ENCODE measurements at regions not wholly inside any gene's neighbourhood (a gene's known extent, or its start where the extent isn't known, plus 50 kb on each side); places are given as distances from the start of the nearest gene placed in this dataset.

DNA sequence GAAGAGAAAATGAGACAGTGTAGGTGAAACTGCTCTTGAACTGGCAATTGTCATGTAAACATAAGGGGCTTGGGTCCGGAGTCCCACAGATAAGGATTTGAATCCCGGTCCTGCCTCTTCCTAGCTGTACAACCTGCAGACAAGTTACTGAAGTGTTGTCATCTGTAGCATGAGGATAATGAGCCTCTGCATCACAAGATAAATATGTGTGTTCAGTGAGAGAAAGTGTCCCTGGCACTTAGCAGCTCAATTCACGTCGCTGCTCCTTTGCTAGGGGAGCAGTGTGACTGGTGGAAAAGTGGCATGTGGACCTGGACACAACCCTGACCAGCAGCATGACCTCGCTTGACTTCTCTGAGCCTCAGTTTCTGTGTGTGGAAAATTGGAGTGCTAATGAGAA is 73.7 kb upstream of the NECTIN1 start:
- Histone ChIP-seq H3K27me3 (ENCODE audit: control insufficient read depth, insufficient read depth, low read length) (peaks cover 54% of the 10 kb centered on the region), H3K27ac (ENCODE audit: low read depth, low read length) (no peak overlapping the region), H3K9me3 (ENCODE audit: control insufficient read depth, insufficient read depth, low read depth, low read length) (no peaks in the 10 kb centered on the region), H3K4me3 (ENCODE audit: low read depth, low read length) (no peak overlapping the region), H3K4me1 (ENCODE audit: control insufficient read depth, insufficient read depth, low read length) (peaks cover 5% of the 10 kb centered on the region), H3K36me3 (ENCODE audit: control insufficient read depth, insufficient read depth, low read length) (no peaks in the 10 kb centered on the region), H3K9ac (ENCODE audit: low read length) (no peak overlapping the region)

- no peaks in the 10 kb centered on the region for H3K9me3 ChIP-seq (ENCODE audit: control insufficient read depth, insufficient read depth, low read depth, low read length)
- no peaks in the 10 kb centered on the region for H3K36me3 ChIP-seq (ENCODE audit: control insufficient read depth, insufficient read depth, low read length)
- H3K27ac ChIP-seq (ENCODE audit: low read depth, low read length): no peak overlapping the region
- no peak overlapping the region for H3K4me3 ChIP-seq (ENCODE audit: low read depth, low read length)
- H3K4me1 ChIP-seq (ENCODE audit: control insufficient read depth, insufficient read depth, low read length): peaks cover 25% of the 10 kb centered on the region
- no peak overlapping the region for H3K9ac ChIP-seq (ENCODE audit: low read length)
- H3K27me3 ChIP-seq (ENCODE audit: control insufficient read depth, insufficient read depth, low read length): peaks cover 74% of the 10 kb centered on the region
These were observed 71.6 kb upstream of the NECTIN1 start for GRCh38 chr11:119800619-119801018.

- no peak overlapping the region for H3K27ac ChIP-seq (ENCODE audit: low read depth, low read length)
- no peaks in the 10 kb centered on the region for H3K9me3 ChIP-seq (ENCODE audit: control insufficient read depth, insufficient read depth, low read depth, low read length)
- H3K9ac ChIP-seq (ENCODE audit: low read length): no peak overlapping the region
- H3K36me3 ChIP-seq (ENCODE audit: control insufficient read depth, insufficient read depth, low read length): no peaks in the 10 kb centered on the region
- peaks cover 79% of the 10 kb centered on the region for H3K27me3 ChIP-seq (ENCODE audit: control insufficient read depth, insufficient read depth, low read length)
- H3K4me1 ChIP-seq (ENCODE audit: control insufficient read depth, insufficient read depth, low read length): peaks cover 30% of the 10 kb centered on the region
- H3K4me3 ChIP-seq (ENCODE audit: low read depth, low read length): no peak overlapping the region
These were observed 71.2 kb upstream of the NECTIN1 start for GRCh38 chr11:119800171-119800570.

DNA sequence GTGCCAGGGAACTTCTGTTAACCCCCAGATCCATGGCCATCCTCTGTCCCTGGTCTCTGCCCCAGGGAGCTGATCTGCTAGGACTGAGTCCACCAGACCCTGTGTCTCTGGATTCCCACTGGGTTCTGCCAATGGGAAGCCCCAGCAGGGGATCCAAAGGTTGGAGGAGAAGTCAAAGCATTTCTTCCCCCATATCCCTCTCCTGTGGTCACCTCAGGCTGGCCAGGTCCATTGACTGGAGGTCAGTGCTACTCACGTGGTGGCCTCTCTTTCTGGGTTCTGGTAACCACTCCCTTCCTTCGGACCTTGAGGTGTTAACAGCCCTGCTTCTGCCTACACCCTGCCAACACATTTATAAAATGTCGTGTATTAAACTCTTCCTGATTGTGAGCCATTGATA is 69.7 kb upstream of the NECTIN1 start:
- Histone ChIP-seq H3K27me3 (ENCODE audit: control insufficient read depth, insufficient read depth, low read length) (peaks cover 94% of the 10 kb centered on the region), H3K27ac (ENCODE audit: low read depth, low read length) (no peak overlapping the region), H3K4me1 (ENCODE audit: control insufficient read depth, insufficient read depth, low read length) (peaks cover 45% of the 10 kb centered on the region), H3K9ac (ENCODE audit: low read length) (no peak overlapping the region), H3K9me3 (ENCODE audit: control insufficient read depth, insufficient read depth, low read depth, low read length) (no peaks in the 10 kb centered on the region), H3K36me3 (ENCODE audit: control insufficient read depth, insufficient read depth, low read length) (no peaks in the 10 kb centered on the region), H3K4me3 (ENCODE audit: low read depth, low read length) (no peak overlapping the region)

DNA sequence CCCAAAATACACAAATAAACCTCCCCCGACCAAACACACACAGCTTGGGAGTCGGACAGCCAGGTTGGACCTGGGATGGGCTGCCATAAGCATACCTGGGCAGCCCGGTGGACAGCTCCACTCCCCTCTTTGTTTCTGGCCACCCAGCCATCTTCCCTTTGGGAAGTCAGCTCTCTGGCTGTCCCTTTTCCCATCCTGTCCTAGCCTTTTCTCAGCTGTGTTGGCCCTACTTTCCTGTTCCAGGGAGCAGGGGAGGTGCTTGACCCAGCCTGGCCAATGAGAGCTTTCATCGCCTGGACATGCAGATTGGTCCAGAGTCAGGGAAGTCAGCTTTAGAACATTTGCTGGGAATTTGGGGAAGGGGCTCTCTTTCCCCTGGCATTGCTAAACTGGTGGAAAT is 68.7 kb upstream of the NECTIN1 start:
- peaks cover 50% of the 10 kb centered on the region for H3K4me1 ChIP-seq (ENCODE audit: control insufficient read depth, insufficient read depth, low read length)
- H3K27ac ChIP-seq (ENCODE audit: low read depth, low read length): no peak overlapping the region
- no peak overlapping the region for H3K9ac ChIP-seq (ENCODE audit: low read length)
- no peaks in the 10 kb centered on the region for H3K9me3 ChIP-seq (ENCODE audit: control insufficient read depth, insufficient read depth, low read depth, low read length)
- peaks cover 94% of the 10 kb centered on the region for H3K27me3 ChIP-seq (ENCODE audit: control insufficient read depth, insufficient read depth, low read length)
- no peak overlapping the region for H3K4me3 ChIP-seq (ENCODE audit: low read depth, low read length)
- no peaks in the 10 kb centered on the region for H3K36me3 ChIP-seq (ENCODE audit: control insufficient read depth, insufficient read depth, low read length)

DNA sequence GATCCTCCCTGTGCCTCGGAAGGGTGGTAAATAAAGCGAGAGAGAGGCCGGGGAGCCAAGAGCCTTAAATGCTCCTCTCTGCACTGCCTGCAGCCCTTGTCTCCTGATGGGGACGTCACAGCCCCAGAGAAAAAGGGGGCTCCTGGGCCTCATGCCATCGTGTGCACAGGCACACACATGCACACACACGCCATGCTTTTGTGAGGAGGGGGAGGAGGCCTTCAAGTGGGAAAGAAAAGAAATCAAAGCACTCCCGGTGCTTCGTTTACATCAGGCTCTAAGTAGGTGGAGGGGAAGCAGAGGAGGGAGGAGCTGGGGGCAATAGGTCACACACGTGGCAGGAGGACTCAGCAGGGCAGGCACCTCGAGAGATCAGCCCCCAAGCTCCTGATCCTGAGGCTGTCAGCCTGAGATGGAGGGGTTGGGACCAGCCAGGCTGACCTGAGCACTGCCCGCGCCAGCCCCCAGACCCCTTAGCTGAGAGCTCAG is 68.2 kb upstream of the NECTIN1 start:
- Histone ChIP-seq H3K9me3 (ENCODE audit: control insufficient read depth, insufficient read depth, low read depth, low read length) (no peaks in the 10 kb centered on the region), H3K27me3 (ENCODE audit: control insufficient read depth, insufficient read depth, low read length) (peaks cover 92% of the 10 kb centered on the region), H3K4me1 (ENCODE audit: control insufficient read depth, insufficient read depth, low read length) (peaks cover 50% of the 10 kb centered on the region), H3K9ac (ENCODE audit: low read length) (no peak overlapping the region), H3K4me3 (ENCODE audit: low read depth, low read length) (no peak overlapping the region), H3K27ac (ENCODE audit: low read depth, low read length) (no peak overlapping the region), H3K36me3 (ENCODE audit: control insufficient read depth, insufficient read depth, low read length) (no peaks in the 10 kb centered on the region)

DNA sequence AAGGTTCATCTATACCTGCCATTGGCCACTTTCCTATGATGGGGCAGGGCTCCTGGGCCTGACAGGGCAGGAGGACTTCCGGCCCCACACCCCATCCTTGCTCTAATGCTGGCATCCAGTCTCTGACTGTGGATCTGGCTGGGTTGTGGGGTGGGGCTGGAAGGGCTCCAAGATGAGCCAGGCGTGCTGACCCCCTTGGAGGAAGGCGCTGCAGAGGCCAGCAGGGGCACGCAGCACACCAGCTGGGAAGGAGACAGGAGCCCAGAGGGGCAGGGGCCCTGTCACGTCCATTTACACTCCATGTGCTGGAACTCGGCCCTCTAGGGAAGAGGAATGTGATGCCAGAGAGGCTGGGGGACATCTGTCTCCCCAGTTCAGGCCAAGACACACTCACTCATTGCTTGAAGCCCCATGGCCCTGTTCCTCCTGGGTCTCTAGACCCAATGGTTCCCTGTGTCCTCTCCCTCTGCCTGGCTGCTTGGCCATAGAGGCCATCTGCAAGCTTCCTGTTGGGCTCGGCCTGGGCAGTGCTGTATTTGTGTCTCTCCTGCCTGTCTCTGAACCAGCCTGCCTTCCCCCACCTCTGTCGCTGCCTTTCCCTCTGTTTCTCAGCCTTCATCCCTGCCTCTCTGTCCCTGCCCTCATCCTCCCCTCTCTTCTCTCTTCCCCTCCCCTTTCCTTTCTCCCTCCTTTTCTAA is 67.5 kb upstream of the NECTIN1 start:
- Histone ChIP-seq H3K9ac (ENCODE audit: low read length) (no peak overlapping the region), H3K27ac (ENCODE audit: low read depth, low read length) (no peak overlapping the region), H3K4me3 (ENCODE audit: low read depth, low read length) (no peak overlapping the region), H3K4me1 (ENCODE audit: control insufficient read depth, insufficient read depth, low read length) (peaks cover 56% of the 10 kb centered on the region), H3K27me3 (ENCODE audit: control insufficient read depth, insufficient read depth, low read length) (peaks cover 95% of the 10 kb centered on the region), H3K36me3 (ENCODE audit: control insufficient read depth, insufficient read depth, low read length) (no peaks in the 10 kb centered on the region), H3K9me3 (ENCODE audit: control insufficient read depth, insufficient read depth, low read depth, low read length) (no peaks in the 10 kb centered on the region)

DNA sequence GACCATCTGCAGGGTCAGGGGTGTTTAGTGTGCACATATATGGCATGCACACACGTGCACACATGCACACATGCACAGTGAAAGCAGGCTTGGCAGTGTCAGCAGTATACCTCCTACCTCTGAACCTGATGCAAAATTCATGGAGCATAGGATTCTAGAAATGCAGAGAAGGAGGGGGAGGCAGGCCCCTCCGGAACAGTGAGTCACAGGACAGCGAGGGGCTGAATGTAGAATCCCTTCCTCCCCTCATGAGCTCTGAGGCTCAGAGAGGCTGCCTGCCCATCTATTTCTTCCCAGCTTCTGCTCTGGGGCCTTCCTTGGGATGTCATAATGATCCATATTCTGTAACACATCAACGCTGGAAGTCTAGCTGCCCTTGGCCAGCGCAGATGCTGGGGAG is 66.7 kb upstream of the NECTIN1 start:
- no peaks in the 10 kb centered on the region for H3K9me3 ChIP-seq (ENCODE audit: control insufficient read depth, insufficient read depth, low read depth, low read length)
- peaks cover 95% of the 10 kb centered on the region for H3K27me3 ChIP-seq (ENCODE audit: control insufficient read depth, insufficient read depth, low read length)
- no peak overlapping the region for H3K27ac ChIP-seq (ENCODE audit: low read depth, low read length)
- H3K4me1 ChIP-seq (ENCODE audit: control insufficient read depth, insufficient read depth, low read length): peaks cover 64% of the 10 kb centered on the region
- H3K4me3 ChIP-seq (ENCODE audit: low read depth, low read length): peak overlapping the region; percentile 20; the same call in 1 of the 2 replicates
- no peaks in the 10 kb centered on the region for H3K36me3 ChIP-seq (ENCODE audit: control insufficient read depth, insufficient read depth, low read length)
- peak overlapping the region; percentile 41 for H3K9ac ChIP-seq (ENCODE audit: low read length)

- Histone ChIP-seq H3K4me1 (ENCODE audit: control insufficient read depth, insufficient read depth, low read length) (peaks cover 68% of the 10 kb centered on the region), H3K27me3 (ENCODE audit: control insufficient read depth, insufficient read depth, low read length) (peaks cover 95% of the 10 kb centered on the region), H3K9me3 (ENCODE audit: control insufficient read depth, insufficient read depth, low read depth, low read length) (no peaks in the 10 kb centered on the region), H3K27ac (ENCODE audit: low read depth, low read length) (no peak overlapping the region), H3K9ac (ENCODE audit: low read length) (peak overlapping the region; percentile 41), H3K36me3 (ENCODE audit: control insufficient read depth, insufficient read depth, low read length) (no peaks in the 10 kb centered on the region), H3K4me3 (ENCODE audit: low read depth, low read length) (peak overlapping the region; percentile 20; the same call in 1 of the 2 replicates)
These were observed 66.2 kb upstream of the NECTIN1 start for GRCh38 chr11:119795231-119795630.

DNA sequence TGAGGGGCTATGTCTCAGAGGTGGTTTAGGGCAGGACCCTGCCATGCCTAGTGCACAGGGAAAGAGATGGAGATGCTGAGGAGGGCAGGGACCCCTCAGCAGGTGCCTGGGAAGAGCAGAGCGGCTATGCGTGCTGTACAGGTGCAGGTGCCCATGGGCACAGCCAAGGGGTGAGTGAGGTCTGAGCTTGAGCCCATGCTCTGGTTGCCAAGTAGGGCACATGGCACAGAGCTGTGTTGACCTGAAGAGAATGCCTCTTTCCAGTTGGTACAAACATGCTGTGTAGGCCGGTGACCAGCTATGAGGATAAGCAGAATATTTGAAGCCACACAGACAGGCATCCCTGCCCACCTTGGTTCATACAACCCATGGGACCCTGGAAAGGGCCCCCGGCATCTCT is 65.8 kb upstream of the NECTIN1 start:
- Histone ChIP-seq H3K27me3 (ENCODE audit: control insufficient read depth, insufficient read depth, low read length) (peaks cover 94% of the 10 kb centered on the region), H3K36me3 (ENCODE audit: control insufficient read depth, insufficient read depth, low read length) (no peaks in the 10 kb centered on the region), H3K27ac (ENCODE audit: low read depth, low read length) (no peak overlapping the region), H3K9ac (ENCODE audit: low read length) (no peak overlapping the region), H3K9me3 (ENCODE audit: control insufficient read depth, insufficient read depth, low read depth, low read length) (no peaks in the 10 kb centered on the region), H3K4me3 (ENCODE audit: low read depth, low read length) (no peak overlapping the region), H3K4me1 (ENCODE audit: control insufficient read depth, insufficient read depth, low read length) (peaks cover 69% of the 10 kb centered on the region)

GRCh38 chr11:119794141-119794665 is 65.2 kb upstream of the NECTIN1 start:
- Histone ChIP-seq H3K36me3 (ENCODE audit: control insufficient read depth, insufficient read depth, low read length) (no peaks in the 10 kb centered on the region), H3K9me3 (ENCODE audit: control insufficient read depth, insufficient read depth, low read depth, low read length) (no peaks in the 10 kb centered on the region), H3K27ac (ENCODE audit: low read depth, low read length) (no peak overlapping the region), H3K4me3 (ENCODE audit: low read depth, low read length) (no peak overlapping the region), H3K27me3 (ENCODE audit: control insufficient read depth, insufficient read depth, low read length) (peaks cover 92% of the 10 kb centered on the region), H3K4me1 (ENCODE audit: control insufficient read depth, insufficient read depth, low read length) (peaks cover 69% of the 10 kb centered on the region), H3K9ac (ENCODE audit: low read length) (no peak overlapping the region)

Measured in HUES6 (cell line).